Stimulated activated CD4-positive, alpha-beta T cell treated with anti-CD3 and anti-CD28 coated beads, TNF-alpha, amount 100 ng/mL, for 4 hours (primary cell): ENCODE measurements at regions not wholly inside any gene's neighbourhood (a gene's known extent, or its start where the extent isn't known, plus 50 kb on each side); places are given as distances from the start of the nearest gene placed in this dataset.
A peak's percentile ranks its signal among the peaks of the same experiment; 100 is the strongest.
"Not testable (repeated sequence)": the region's sequence is repeated elsewhere in the genome, so short reads cannot be mapped to it uniquely, and the experiment has no call there.

Experiments
- DNase-seq, 3 experiments: peaks; one replicate each; pipeline ENCODE4 v3.0.0-alpha.2; 2020; ENCODE audit warnings: low read depth in 3 of 3

- no peak for DNase-seq
Observed at GRCh38 chr13:71303144-71303543, 563.9 kb downstream of the DACH1 start.

- no peak for DNase-seq
Observed at GRCh38 chr13:71300602-71301001, 566.4 kb downstream of the DACH1 start.

GRCh38 chr13:71291842-71292146, 575.2 kb downstream of the DACH1 start:
- no peak for DNase-seq

- DNase-seq, result peak in 2 of 3 experiments; percentile 18 to 36
Observed at GRCh38 chr13:71290963-71291841, 575.8 kb downstream of the DACH1 start.

GRCh38 chr13:71289980-71290379, 577.0 kb downstream of the DACH1 start:
- DNase-seq, result not testable (repeated sequence)

- DNase-seq, result no peak
Observed at GRCh38 chr13:71285700-71286099, 581.3 kb downstream of the DACH1 start.

GRCh38 chr13:71278512-71278911, 588.5 kb downstream of the DACH1 start:
- no peak for DNase-seq

- no peak for DNase-seq
Observed at GRCh38 chr13:71274923-71275608, 591.9 kb downstream of the DACH1 start.

GRCh38 chr13:71261256-71261655, 605.7 kb downstream of the DACH1 start:
- DNase-seq, result no peak

- no peak for DNase-seq
Observed at GRCh38 chr13:71260246-71260645, 606.8 kb downstream of the DACH1 start.

GRCh38 chr13:71255633-71256032, 611.4 kb downstream of the DACH1 start:
- no peak for DNase-seq

GRCh38 chr13:71254384-71254783, 612.6 kb downstream of the DACH1 start:
- no peak for DNase-seq

- no peak for DNase-seq
Observed at GRCh38 chr13:71252184-71252704, 614.8 kb downstream of the DACH1 start.

GRCh38 chr13:71251292-71251951, 615.6 kb downstream of the DACH1 start:
- no peak for DNase-seq

GRCh38 chr13:71249011-71249410, 618.0 kb downstream of the DACH1 start:
- DNase-seq, result no peak

- DNase-seq, result no peak
Observed at GRCh38 chr13:71244161-71244560, 622.8 kb downstream of the DACH1 start.

- DNase-seq, result no peak
Observed at GRCh38 chr13:71242201-71242600, 624.8 kb downstream of the DACH1 start.

GRCh38 chr13:71240911-71241310, 626.1 kb downstream of the DACH1 start:
- DNase-seq, result no peak

GRCh38 chr13:71237332-71237731, 629.7 kb downstream of the DACH1 start:
- no peak for DNase-seq

GRCh38 chr13:71219698-71220415, 647.1 kb downstream of the DACH1 start:
- DNase-seq, result no peak

GRCh38 chr13:71218960-71219359, 648.0 kb downstream of the DACH1 start:
- no peak for DNase-seq

- DNase-seq, result no peak
Observed at GRCh38 chr13:71217827-71218226, 649.2 kb downstream of the DACH1 start.
